ENCODE measurements at regions not wholly inside any gene's neighbourhood (a gene's known extent, or its start where the extent isn't known, plus 50 kb on each side); places are given as distances from the start of the nearest gene placed in this dataset.

DNA sequence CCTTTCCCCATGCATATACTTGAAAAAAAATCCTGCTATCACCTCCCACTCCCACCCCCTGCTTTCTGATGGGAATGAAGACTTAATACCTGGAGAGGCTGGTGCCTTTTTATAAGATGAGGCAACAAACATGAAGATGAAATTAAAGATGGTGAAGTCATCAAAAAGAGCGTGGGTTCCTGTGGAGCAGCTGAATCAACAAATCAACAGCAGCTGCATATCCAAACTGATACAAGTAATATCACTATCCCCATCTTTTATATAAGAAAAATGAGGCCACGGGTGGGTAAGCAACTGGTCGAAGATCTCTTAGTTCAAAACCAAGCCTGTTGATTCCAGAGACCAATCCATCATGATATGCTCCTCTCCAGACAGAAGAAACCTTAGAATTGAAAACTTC, 268.5 kb downstream of the ENC1 start:
- no peaks in the 10 kb centered on the region for H3K79me2 ChIP-seq (ENCODE audit: insufficient read depth, low read length)
- TF ChIP-seq YY1 (IDR thresholded peaks at IDR 0.05; ENCODE audit: extremely low read depth, insufficient replicate concordance, low read depth, low read length) (no peak), CEBPB (IDR thresholded peaks at IDR 0.05; ENCODE audit: low read depth) (no peak)
- no peak overlapping the region for H2AFZ ChIP-seq (ENCODE audit: low read depth, low read length, poor library complexity, severe bottlenecking)
- intact Hi-C loops (cut with micrococcal nuclease): no loop called here
- H3K9me3 ChIP-seq (ENCODE audit: control insufficient read depth in 1 of 2, insufficient read depth in 1 of 2, low read depth in 1 of 2, low read length in 2 of 2): no peaks in the 10 kb centered on the region
- H3K27ac ChIP-seq (ENCODE audit: low read depth, low read length): no peak overlapping the region
- H3K4me2 ChIP-seq (ENCODE audit: low read length): no peak overlapping the region
- no TSS peak for BruUV-seq (replicated peaks)
- H3K9me2 ChIP-seq (ENCODE audit: insufficient read depth): no peaks in the 10 kb centered on the region
- no peaks in the 10 kb centered on the region for H3K4me1 ChIP-seq (ENCODE audit: control insufficient read depth in 1 of 2, insufficient read depth in 2 of 2, low read length in 2 of 2)
- RAD21 ChIA-PET (ENCODE audit: low non-redundant PET in 1 of 2, low total read pairs in 2 of 2, uncharacterized antibody in 2 of 2, unreplicated experiment in 2 of 2): no interaction called here
- CTCF ChIA-PET: no interaction called here
- H3K36me3 ChIP-seq (ENCODE audit: control insufficient read depth in 1 of 2, insufficient read depth in 2 of 2, low read length in 2 of 2): no peaks in the 10 kb centered on the region
- H4K20me1 ChIP-seq (ENCODE audit: insufficient read depth): no peaks in the 10 kb centered on the region
- DNase-seq (ENCODE audit: low read depth, low spot score) (no peak), ATAC-seq (no peak)
- H3K27me3 ChIP-seq (ENCODE audit: insufficient read depth, low read length): no peaks in the 10 kb centered on the region
- POLR2A ChIA-PET: no interaction called here
- no peak overlapping the region for H3K9ac ChIP-seq (ENCODE audit: low read length)
- no peak overlapping the region for H3K4me3 ChIP-seq (replicated peaks in 1 of 2; ENCODE audit: low read depth in 1 of 2, low read length in 2 of 2)

DNA sequence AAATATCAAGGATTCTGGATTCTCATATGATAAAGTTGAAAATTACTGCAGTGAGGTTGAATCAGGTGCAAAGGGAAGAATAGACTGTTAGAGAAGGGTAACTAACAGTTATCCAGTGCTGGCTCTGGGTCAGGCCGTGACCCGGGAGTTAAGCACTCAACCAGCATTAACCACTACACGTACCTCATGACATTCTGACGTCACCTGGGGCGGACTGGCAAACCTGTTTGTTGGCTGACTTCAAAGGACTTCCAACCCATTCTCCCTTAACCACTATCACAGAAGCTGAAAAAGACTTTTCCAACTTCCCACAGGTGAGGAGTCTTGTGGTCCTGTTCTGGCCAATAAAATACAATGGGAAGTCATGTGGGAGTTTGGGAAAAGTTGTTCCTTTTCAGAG, 268.9 kb downstream of the ENC1 start:
- H3K9ac ChIP-seq (ENCODE audit: low read length): no peak overlapping the region
- ChIA-PET RAD21 (ENCODE audit: low non-redundant PET in 1 of 2, low total read pairs in 2 of 2, uncharacterized antibody in 2 of 2, unreplicated experiment in 2 of 2) (no interaction called here), POLR2A (no interaction called here), CTCF (no interaction called here)
- no peaks in the 10 kb centered on the region for H3K79me2 ChIP-seq (ENCODE audit: insufficient read depth, low read length)
- no TSS peak for BruUV-seq (replicated peaks)
- H2AFZ ChIP-seq (ENCODE audit: low read depth, low read length, poor library complexity, severe bottlenecking): no peak overlapping the region
- H3K9me2 ChIP-seq (ENCODE audit: insufficient read depth): no peaks in the 10 kb centered on the region
- H3K4me3 ChIP-seq (replicated peaks in 1 of 2; ENCODE audit: low read depth in 1 of 2, low read length in 2 of 2): no peak overlapping the region
- TF ChIP-seq, protein P1, sequence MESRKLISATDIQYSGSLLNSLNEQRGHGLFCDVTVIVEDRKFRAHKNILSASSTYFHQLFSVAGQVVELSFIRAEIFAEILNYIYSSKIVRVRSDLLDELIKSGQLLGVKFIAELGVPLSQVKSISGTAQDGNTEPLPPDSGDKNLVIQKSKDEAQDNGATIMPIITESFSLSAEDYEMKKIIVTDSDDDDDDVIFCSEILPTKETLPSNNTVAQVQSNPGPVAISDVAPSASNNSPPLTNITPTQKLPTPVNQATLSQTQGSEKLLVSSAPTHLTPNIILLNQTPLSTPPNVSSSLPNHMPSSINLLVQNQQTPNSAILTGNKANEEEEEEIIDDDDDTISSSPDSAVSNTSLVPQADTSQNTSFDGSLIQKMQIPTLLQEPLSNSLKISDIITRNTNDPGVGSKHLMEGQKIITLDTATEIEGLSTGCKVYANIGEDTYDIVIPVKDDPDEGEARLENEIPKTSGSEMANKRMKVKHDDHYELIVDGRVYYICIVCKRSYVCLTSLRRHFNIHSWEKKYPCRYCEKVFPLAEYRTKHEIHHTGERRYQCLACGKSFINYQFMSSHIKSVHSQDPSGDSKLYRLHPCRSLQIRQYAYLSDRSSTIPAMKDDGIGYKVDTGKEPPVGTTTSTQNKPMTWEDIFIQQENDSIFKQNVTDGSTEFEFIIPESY (IDR thresholded peaks at IDR 0.05; ENCODE audit: extremely low read depth, insufficient replicate concordance, low read length): no peak
- TF ChIP-seq ELF1 (IDR thresholded peaks at IDR 0.05; ENCODE audit: borderline replicate concordance, low read depth) (no peak), ZFX (IDR thresholded peaks at IDR 0.05) (no peak), ZNF274 (IDR thresholded peaks at IDR 0.05; ENCODE audit: low read depth, low read length) (no peak), SRF (IDR thresholded peaks at IDR 0.05; ENCODE audit: low read depth) (no peak), JUND (IDR thresholded peaks at IDR 0.05) (no peak)
- TF ChIP-seq, protein P2, sequence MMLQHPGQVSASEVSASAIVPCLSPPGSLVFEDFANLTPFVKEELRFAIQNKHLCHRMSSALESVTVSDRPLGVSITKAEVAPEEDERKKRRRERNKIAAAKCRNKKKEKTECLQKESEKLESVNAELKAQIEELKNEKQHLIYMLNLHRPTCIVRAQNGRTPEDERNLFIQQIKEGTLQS (IDR thresholded peaks at IDR 0.05): no peak
- TF ChIP-seq, protein P3, sequence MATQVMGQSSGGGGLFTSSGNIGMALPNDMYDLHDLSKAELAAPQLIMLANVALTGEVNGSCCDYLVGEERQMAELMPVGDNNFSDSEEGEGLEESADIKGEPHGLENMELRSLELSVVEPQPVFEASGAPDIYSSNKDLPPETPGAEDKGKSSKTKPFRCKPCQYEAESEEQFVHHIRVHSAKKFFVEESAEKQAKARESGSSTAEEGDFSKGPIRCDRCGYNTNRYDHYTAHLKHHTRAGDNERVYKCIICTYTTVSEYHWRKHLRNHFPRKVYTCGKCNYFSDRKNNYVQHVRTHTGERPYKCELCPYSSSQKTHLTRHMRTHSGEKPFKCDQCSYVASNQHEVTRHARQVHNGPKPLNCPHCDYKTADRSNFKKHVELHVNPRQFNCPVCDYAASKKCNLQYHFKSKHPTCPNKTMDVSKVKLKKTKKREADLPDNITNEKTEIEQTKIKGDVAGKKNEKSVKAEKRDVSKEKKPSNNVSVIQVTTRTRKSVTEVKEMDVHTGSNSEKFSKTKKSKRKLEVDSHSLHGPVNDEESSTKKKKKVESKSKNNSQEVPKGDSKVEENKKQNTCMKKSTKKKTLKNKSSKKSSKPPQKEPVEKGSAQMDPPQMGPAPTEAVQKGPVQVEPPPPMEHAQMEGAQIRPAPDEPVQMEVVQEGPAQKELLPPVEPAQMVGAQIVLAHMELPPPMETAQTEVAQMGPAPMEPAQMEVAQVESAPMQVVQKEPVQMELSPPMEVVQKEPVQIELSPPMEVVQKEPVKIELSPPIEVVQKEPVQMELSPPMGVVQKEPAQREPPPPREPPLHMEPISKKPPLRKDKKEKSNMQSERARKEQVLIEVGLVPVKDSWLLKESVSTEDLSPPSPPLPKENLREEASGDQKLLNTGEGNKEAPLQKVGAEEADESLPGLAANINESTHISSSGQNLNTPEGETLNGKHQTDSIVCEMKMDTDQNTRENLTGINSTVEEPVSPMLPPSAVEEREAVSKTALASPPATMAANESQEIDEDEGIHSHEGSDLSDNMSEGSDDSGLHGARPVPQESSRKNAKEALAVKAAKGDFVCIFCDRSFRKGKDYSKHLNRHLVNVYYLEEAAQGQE (IDR thresholded peaks at IDR 0.05; ENCODE audit: low read depth): no peak
- H3K27ac ChIP-seq (ENCODE audit: low read depth, low read length): no peak overlapping the region
- DNase-seq (ENCODE audit: low read depth, low spot score) (no peak), ATAC-seq (no peak)
- H3K36me3 ChIP-seq (ENCODE audit: control insufficient read depth in 1 of 2, insufficient read depth in 2 of 2, low read length in 2 of 2): no peaks in the 10 kb centered on the region
- no peaks in the 10 kb centered on the region for H3K4me1 ChIP-seq (ENCODE audit: control insufficient read depth in 1 of 2, insufficient read depth in 2 of 2, low read length in 2 of 2)
- H3K27me3 ChIP-seq (ENCODE audit: insufficient read depth, low read length): no peaks in the 10 kb centered on the region
- no peak overlapping the region for H3K4me2 ChIP-seq (ENCODE audit: low read length)
- no peaks in the 10 kb centered on the region for H4K20me1 ChIP-seq (ENCODE audit: insufficient read depth)
- intact Hi-C loops (cut with micrococcal nuclease): no loop called here
- H3K9me3 ChIP-seq (ENCODE audit: control insufficient read depth in 1 of 2, insufficient read depth in 1 of 2, low read depth in 1 of 2, low read length in 2 of 2): no peaks in the 10 kb centered on the region
